Ishikawa (cell line): ENCODE measurements at regions not wholly inside any gene's neighbourhood (a gene's known extent, or its start where the extent isn't known, plus 50 kb on each side); places are given as distances from the start of the nearest gene placed in this dataset.

Experiments used
- CEBPB ChIP-seq: IDR thresholded peaks from 2 replicates; pipeline ENCODE4 v1.6.1; 2012
- CREB1 ChIP-seq: IDR thresholded peaks from 2 replicates; pipeline ENCODE4 v1.6.1; 2012; ENCODE audit warnings: low read depth
- EGR1 ChIP-seq: IDR thresholded peaks from 2 replicates; pipeline ENCODE4 v1.6.1; 2012
- EP300 ChIP-seq: IDR thresholded peaks from 2 replicates; pipeline ENCODE4 v1.6.1; 2012; ENCODE audit warnings: borderline replicate concordance
- FOXM1 ChIP-seq: IDR thresholded peaks from 2 replicates; pipeline ENCODE4 v1.6.1; 2012; ENCODE audit warnings: low read depth, borderline replicate concordance
- MAX ChIP-seq: IDR thresholded peaks from 2 replicates; pipeline ENCODE4 v1.6.1; 2012
- NFIC ChIP-seq: IDR thresholded peaks from 2 replicates; pipeline ENCODE4 v1.6.1; 2012
- RAD21 ChIP-seq: IDR thresholded peaks from 2 replicates; pipeline ENCODE4 v1.6.1; 2012; ENCODE audit warnings: low read depth
- TAF1 ChIP-seq: IDR thresholded peaks from 2 replicates; pipeline ENCODE4 v1.6.1; 2012; ENCODE audit warnings: low read depth, mild to moderate bottlenecking
- TCF12 ChIP-seq: IDR thresholded peaks from 2 replicates; pipeline ENCODE4 v1.6.1; 2012; ENCODE audit warnings: low read depth
- TEAD4 ChIP-seq: IDR thresholded peaks from 2 replicates; pipeline ENCODE4 v1.6.1; 2012
- USF1 ChIP-seq: IDR thresholded peaks from 2 replicates; pipeline ENCODE4 v1.6.1; 2012
- YY1 ChIP-seq: IDR thresholded peaks from 2 replicates; pipeline ENCODE4 v1.6.1; 2012; ENCODE audit warnings: low read depth
- ZBTB7A ChIP-seq: IDR thresholded peaks from 2 replicates; pipeline ENCODE4 v1.6.1; 2012; ENCODE audit warnings: low read depth
- TF ChIP-seq, protein P1 (sequence below): IDR thresholded peaks from 2 replicates; pipeline ENCODE4 v1.6.1; 2012; ENCODE audit warnings: low read depth, mild to moderate bottlenecking

GRCh38 chr4:188246488-188246887 is 107.2 kb downstream of the TRIML1 start:
- no peak for TF ChIP-seq CEBPB
- no peak for TF ChIP-seq TEAD4
- no peak for TF ChIP-seq NFIC
- TF ChIP-seq, protein P1, sequence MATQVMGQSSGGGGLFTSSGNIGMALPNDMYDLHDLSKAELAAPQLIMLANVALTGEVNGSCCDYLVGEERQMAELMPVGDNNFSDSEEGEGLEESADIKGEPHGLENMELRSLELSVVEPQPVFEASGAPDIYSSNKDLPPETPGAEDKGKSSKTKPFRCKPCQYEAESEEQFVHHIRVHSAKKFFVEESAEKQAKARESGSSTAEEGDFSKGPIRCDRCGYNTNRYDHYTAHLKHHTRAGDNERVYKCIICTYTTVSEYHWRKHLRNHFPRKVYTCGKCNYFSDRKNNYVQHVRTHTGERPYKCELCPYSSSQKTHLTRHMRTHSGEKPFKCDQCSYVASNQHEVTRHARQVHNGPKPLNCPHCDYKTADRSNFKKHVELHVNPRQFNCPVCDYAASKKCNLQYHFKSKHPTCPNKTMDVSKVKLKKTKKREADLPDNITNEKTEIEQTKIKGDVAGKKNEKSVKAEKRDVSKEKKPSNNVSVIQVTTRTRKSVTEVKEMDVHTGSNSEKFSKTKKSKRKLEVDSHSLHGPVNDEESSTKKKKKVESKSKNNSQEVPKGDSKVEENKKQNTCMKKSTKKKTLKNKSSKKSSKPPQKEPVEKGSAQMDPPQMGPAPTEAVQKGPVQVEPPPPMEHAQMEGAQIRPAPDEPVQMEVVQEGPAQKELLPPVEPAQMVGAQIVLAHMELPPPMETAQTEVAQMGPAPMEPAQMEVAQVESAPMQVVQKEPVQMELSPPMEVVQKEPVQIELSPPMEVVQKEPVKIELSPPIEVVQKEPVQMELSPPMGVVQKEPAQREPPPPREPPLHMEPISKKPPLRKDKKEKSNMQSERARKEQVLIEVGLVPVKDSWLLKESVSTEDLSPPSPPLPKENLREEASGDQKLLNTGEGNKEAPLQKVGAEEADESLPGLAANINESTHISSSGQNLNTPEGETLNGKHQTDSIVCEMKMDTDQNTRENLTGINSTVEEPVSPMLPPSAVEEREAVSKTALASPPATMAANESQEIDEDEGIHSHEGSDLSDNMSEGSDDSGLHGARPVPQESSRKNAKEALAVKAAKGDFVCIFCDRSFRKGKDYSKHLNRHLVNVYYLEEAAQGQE = no peak
- TF ChIP-seq FOXM1 = no peak
- no peak for TF ChIP-seq EGR1
- no peak for TF ChIP-seq RAD21
- TF ChIP-seq ZBTB7A = no peak
- TF ChIP-seq TAF1 = no peak
- TF ChIP-seq CREB1 = no peak
- no peak for TF ChIP-seq YY1
- TF ChIP-seq TCF12 = no peak
- no peak for TF ChIP-seq MAX
- TF ChIP-seq USF1 = no peak
- no peak for TF ChIP-seq EP300

- TF ChIP-seq TEAD4 = no peak
- TF ChIP-seq CREB1 = no peak
- TF ChIP-seq ZBTB7A = no peak
- TF ChIP-seq TCF12 = no peak
- no peak for TF ChIP-seq YY1
- TF ChIP-seq MAX = no peak
- TF ChIP-seq RAD21 = no peak
- no peak for TF ChIP-seq NFIC
- no peak for TF ChIP-seq FOXM1
- TF ChIP-seq TAF1 = no peak
- no peak for TF ChIP-seq EGR1
- TF ChIP-seq CEBPB = no peak
- TF ChIP-seq, protein P1 = no peak
- no peak for TF ChIP-seq USF1
- no peak for TF ChIP-seq EP300
Measured at GRCh38 chr4:188254211-188254610, 115.0 kb downstream of the TRIML1 start.

DNA sequence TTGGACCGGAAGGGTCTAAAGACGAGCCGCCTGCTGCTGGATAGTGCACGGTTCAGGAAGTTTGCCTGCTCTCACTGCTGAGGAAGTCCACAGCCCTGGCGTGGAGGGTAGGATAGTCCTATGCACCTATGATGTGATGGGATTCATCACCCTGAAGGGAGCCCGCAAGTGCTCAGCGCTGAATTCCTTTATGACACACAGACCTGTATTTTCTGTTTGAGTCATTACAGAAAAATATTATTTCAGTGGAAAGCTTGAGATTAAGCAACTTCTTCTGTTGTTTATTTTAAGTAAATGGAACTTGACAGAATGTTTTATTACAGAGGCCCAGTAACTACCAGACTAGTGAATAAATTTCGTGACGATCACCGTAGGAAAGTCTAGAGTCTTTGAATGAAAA is 123.2 kb downstream of the TRIML1 start:
- no peak for TF ChIP-seq TEAD4
- no peak for TF ChIP-seq MAX
- no peak for TF ChIP-seq TCF12
- TF ChIP-seq CREB1 = no peak
- TF ChIP-seq, protein P1 = no peak
- TF ChIP-seq RAD21 = no peak

GRCh38 chr4:188263321-188263720 is 124.1 kb downstream of the TRIML1 start:
- TF ChIP-seq FOXM1 (no peak), CREB1 (no peak), ZBTB7A (no peak), USF1 (no peak), NFIC (no peak), YY1 (no peak), TAF1 (no peak), EGR1 (no peak), EP300 (no peak), CEBPB (no peak), TEAD4 (no peak), TCF12 (no peak), MAX (no peak), RAD21 (no peak)
- TF ChIP-seq, protein P1 = no peak
